ENCODE measurements at regions not wholly inside any gene's neighbourhood (a gene's known extent, or its start where the extent isn't known, plus 50 kb on each side); places are given as distances from the start of the nearest gene placed in this dataset.

GRCh38 chr7:142460402-142461117 is 202.7 kb upstream of the PRSS58 start:
- TF ChIP-seq CTCF (IDR thresholded peaks at IDR 0.05), result no peak
- TF ChIP-seq POLR2A (IDR thresholded peaks at IDR 0.05), result no peak

Data from upper lobe of left lung (tissue), 4 donors.